Keratinocyte (primary cell): ENCODE measurements at regions not wholly inside any gene's neighbourhood (a gene's known extent, or its start where the extent isn't known, plus 50 kb on each side); places are given as distances from the start of the nearest gene placed in this dataset.

Source experiments
- DNase-seq: peaks from one replicate; pipeline ENCODE4 v3.0.0-alpha.2; 2011; ENCODE audit warnings: low read depth, missing footprints, low spot score
- FAIRE-seq: peaks from 2 replicates; lab custom pipeline; 2011; peaks lifted over from hg19 to GRCh38; lab: Jason Lieb, UNC
- H2AFZ ChIP-seq: 2 replicates; pipeline ENCODE4 v1.6.0; 2012; ENCODE audit warnings: low read length, control low read depth, inconsistent platforms; ENCODE audit not compliant: control insufficient read depth
- H3K27ac ChIP-seq: 2 replicates; pipeline ENCODE4 v1.5.1; 2011; ENCODE audit warnings: low read length; ENCODE audit not compliant: control insufficient read depth, insufficient read depth
- H3K27me3 ChIP-seq: 3 replicates; pipeline ENCODE4 v1.6.0; 2011; ENCODE audit warnings: low read length; ENCODE audit not compliant: control insufficient read depth, insufficient read depth; ENCODE audit errors: extremely low read depth
- H3K36me3 ChIP-seq, 2 experiments: 2 replicates in 1 of 2; 3 replicates in 1 of 2; pipeline ENCODE4 v1.5.1; 2011; ENCODE audit warnings: low read length in 2 of 2, mild to moderate bottlenecking in 1 of 2; ENCODE audit not compliant: control insufficient read depth in 2 of 2, insufficient read depth in 2 of 2; ENCODE audit errors: extremely low read depth in 1 of 2
- H3K4me1 ChIP-seq: 3 replicates; pipeline ENCODE4 v1.5.1; 2011; ENCODE audit warnings: low read length; ENCODE audit not compliant: control insufficient read depth, insufficient read depth; ENCODE audit errors: extremely low read depth
- H3K4me2 ChIP-seq: 3 replicates; pipeline ENCODE4 v1.6.0; 2011; ENCODE audit warnings: low read depth, low read length; ENCODE audit not compliant: control insufficient read depth, insufficient read depth; ENCODE audit errors: extremely low read depth
- H3K4me3 ChIP-seq, 3 experiments: fragments of 200-600 bp in 1 of 3; sonication (generic) in 1 of 3; 2 replicates in 2 of 3; 3 replicates in 1 of 3; pipeline ENCODE4 v1.5.1; 2011 to 2016; ENCODE audit warnings: low read length in 3 of 3, mild to moderate bottlenecking in 3 of 3, control low read depth in 2 of 3, inconsistent platforms in 1 of 3, low read depth in 1 of 3, mixed read lengths in 1 of 3, mixed run types in 1 of 3, moderate library complexity in 1 of 3; ENCODE audit not compliant: control insufficient read depth in 2 of 3, insufficient read depth in 2 of 3; ENCODE audit errors: extremely low read depth in 1 of 3
- H3K79me2 ChIP-seq: 2 replicates; pipeline ENCODE4 v1.6.0; 2012; ENCODE audit warnings: low read length; ENCODE audit not compliant: control insufficient read depth, insufficient read depth
- H3K9ac ChIP-seq: 3 replicates; pipeline ENCODE4 v1.6.0; 2011; ENCODE audit warnings: low read length; ENCODE audit not compliant: control insufficient read depth, insufficient read depth; ENCODE audit errors: extremely low read depth
- H3K9me1 ChIP-seq: 3 replicates; pipeline ENCODE4 v1.6.0; 2011; ENCODE audit warnings: low read length; ENCODE audit not compliant: control insufficient read depth, insufficient read depth; ENCODE audit errors: extremely low read depth
- H3K9me3 ChIP-seq: 2 replicates; pipeline ENCODE4 v1.5.1; 2012; ENCODE audit warnings: low read depth, low read length; ENCODE audit not compliant: control insufficient read depth
- H4K20me1 ChIP-seq: 3 replicates; pipeline ENCODE4 v1.6.0; 2011; ENCODE audit warnings: low read length; ENCODE audit not compliant: control insufficient read depth, insufficient read depth; ENCODE audit errors: extremely low read depth
- CTCF ChIP-seq, 3 experiments: IDR thresholded peaks in 1 of 3; conservative IDR thresholded peaks in 1 of 3; optimal IDR thresholded peaks in 1 of 3; 2 replicates in 2 of 3; 3 replicates in 1 of 3; pipeline versions ENCODE3 to v1.5.1; 2011; ENCODE audit warnings: low read length in 3 of 3, mild to moderate bottlenecking in 3 of 3, moderate library complexity in 2 of 3, control low read depth in 1 of 3, inconsistent platforms in 1 of 3; ENCODE audit not compliant: insufficient read depth in 2 of 3; ENCODE audit errors: extremely low read depth in 1 of 3
- EZH2 ChIP-seq: IDR thresholded peaks from one replicate; pipeline ENCODE4 v1.6.1; 2012; ENCODE audit warnings: inconsistent platforms, mild to moderate bottlenecking, low read length, moderate library complexity
- dilution Hi-C: fragments of 300-500 bp; cut with MboI; formaldehyde crosslinking; loops from one replicate; pipeline ENCODE4 v1.7.0; 2020; ENCODE audit warnings: low sequenced_read_pairs; ENCODE audit not compliant: extremely low pct_ligation_motif_present

DNA sequence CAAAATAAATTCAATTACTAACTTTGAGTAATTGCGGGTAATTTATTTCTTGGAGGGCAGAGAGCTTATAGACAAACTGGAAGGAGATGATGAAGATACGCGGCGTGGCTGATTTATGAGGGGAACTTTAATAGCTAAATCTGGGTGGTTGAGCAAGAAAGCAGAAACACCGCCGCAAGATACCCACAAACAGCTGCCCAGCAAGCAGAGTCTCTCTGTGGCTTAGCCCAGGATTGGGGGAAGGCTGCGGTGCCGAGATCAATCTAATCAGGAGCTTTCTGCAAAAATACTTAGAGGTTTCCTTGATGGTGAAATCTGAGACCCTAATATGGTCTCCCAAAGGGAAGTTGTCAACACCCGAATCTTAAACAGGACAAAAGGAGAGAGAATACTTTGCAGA is 94.9 kb upstream of the MGMT start:
- Histone ChIP-seq H3K9me1 (no peaks in the 10 kb centered on the region), H3K36me3 (no peaks in the 10 kb centered on the region), H3K27me3 (no peaks in the 10 kb centered on the region), H3K4me3 (no peak overlapping the region), H3K9me3 (no peaks in the 10 kb centered on the region), H2AFZ (no peak overlapping the region), H3K9ac (no peak overlapping the region), H4K20me1 (no peaks in the 10 kb centered on the region), H3K79me2 (no peaks in the 10 kb centered on the region), H3K27ac (no peak overlapping the region), H3K4me2 (no peak overlapping the region), H3K4me1 (no peaks in the 10 kb centered on the region)
- FAIRE-seq = no peak
- dilution Hi-C loops = no loop called here
- DNase-seq = no peak
- TF ChIP-seq EZH2 = no peak
- TF ChIP-seq CTCF (optimal IDR thresholded peaks at IDR 0.05 in 1 of 3, IDR thresholded peaks at IDR 0.05 in 1 of 3, conservative IDR thresholded peaks at IDR 0.05 in 1 of 3; ENCODE audit: extremely low read depth in 1 of 3, insufficient read depth in 2 of 3, low read length in 3 of 3) = no peak

GRCh38 chr10:129373231-129373630 is 93.8 kb upstream of the MGMT start:
- Histone ChIP-seq H3K4me1 (no peaks in the 10 kb centered on the region), H3K27me3 (no peaks in the 10 kb centered on the region), H2AFZ (no peak overlapping the region), H4K20me1 (no peaks in the 10 kb centered on the region), H3K27ac (no peak overlapping the region), H3K9me1 (no peaks in the 10 kb centered on the region), H3K9ac (no peak overlapping the region), H3K36me3 (no peaks in the 10 kb centered on the region), H3K79me2 (no peaks in the 10 kb centered on the region), H3K4me3 (no peak overlapping the region), H3K9me3 (no peaks in the 10 kb centered on the region), H3K4me2 (no peak overlapping the region)
- DNase-seq (no peak), FAIRE-seq (no peak)
- TF ChIP-seq EZH2 (no peak), CTCF (optimal IDR thresholded peaks at IDR 0.05 in 1 of 3, IDR thresholded peaks at IDR 0.05 in 1 of 3, conservative IDR thresholded peaks at IDR 0.05 in 1 of 3; ENCODE audit: extremely low read depth in 1 of 3, insufficient read depth in 2 of 3, low read length in 3 of 3) (no peak)
- dilution Hi-C loops = no loop called here
